Mesendoderm (in vitro differentiated cells): ENCODE measurements at regions not wholly inside any gene's neighbourhood (a gene's known extent, or its start where the extent isn't known, plus 50 kb on each side); places are given as distances from the start of the nearest gene placed in this dataset.
A peak's percentile ranks its signal among the peaks of the same experiment; 100 is the strongest.

ENCODE experiments used
- DNase-seq: peaks from one replicate; pipeline ENCODE4 v3.0.0; 2013
- H2AK5ac ChIP-seq: 2 replicates; pipeline ENCODE4 v1.6.1; 2013; ENCODE audit warnings: low read length, inconsistent platforms
- H2BK120ac ChIP-seq: 2 replicates; pipeline ENCODE4 v1.6.1; 2013; ENCODE audit warnings: low read depth, mild to moderate bottlenecking, low read length, moderate library complexity, mixed read lengths
- H2BK15ac ChIP-seq: replicated peaks from 2 replicates; pipeline ENCODE4 v1.6.1; 2013; ENCODE audit warnings: low read depth, mild to moderate bottlenecking, moderate library complexity
- H2BK5ac ChIP-seq: 2 replicates; pipeline ENCODE4 v1.6.1; 2013; ENCODE audit warnings: low read length, inconsistent platforms
- H3K18ac ChIP-seq: 2 replicates; pipeline ENCODE4 v1.6.1; 2013; ENCODE audit warnings: mild to moderate bottlenecking, low read length, mixed read lengths
- H3K23ac ChIP-seq: one replicate; pipeline ENCODE4 v1.6.1; 2013; ENCODE audit warnings: low read length
- H3K27ac ChIP-seq: 2 replicates; pipeline ENCODE4 v1.5.1; 2013; ENCODE audit warnings: low read depth, mild to moderate bottlenecking, inconsistent platforms, low read length, moderate library complexity
- H3K27me3 ChIP-seq: 2 replicates; pipeline ENCODE4 v1.6.1; 2013; ENCODE audit warnings: low read length, control low read depth, mild to moderate bottlenecking, inconsistent platforms; ENCODE audit not compliant: insufficient read depth, poor library complexity
- H3K36me3 ChIP-seq: 2 replicates; pipeline ENCODE4 v1.6.1; 2013; ENCODE audit warnings: low read length, inconsistent platforms; ENCODE audit not compliant: control insufficient read depth, insufficient read depth
- H3K4ac ChIP-seq: one replicate; pipeline ENCODE4 v1.6.1; 2013; ENCODE audit warnings: low read depth, mild to moderate bottlenecking, low read length, moderate library complexity
- H3K4me1 ChIP-seq: 2 replicates; pipeline ENCODE4 v1.6.1; 2013; ENCODE audit warnings: low read depth, low read length, inconsistent platforms; ENCODE audit not compliant: control insufficient read depth
- H3K4me2 ChIP-seq: 2 replicates; pipeline ENCODE4 v1.6.1; 2013; ENCODE audit warnings: low read length
- H3K4me3 ChIP-seq: 2 replicates; pipeline ENCODE4 v1.5.1; 2013; ENCODE audit warnings: mild to moderate bottlenecking, low read length
- H3K56ac ChIP-seq: one replicate; pipeline ENCODE4 v1.6.1; 2013; ENCODE audit warnings: low read length
- H3K79me1 ChIP-seq: 2 replicates; pipeline ENCODE4 v1.6.1; 2013; ENCODE audit warnings: low read length, inconsistent platforms
- H3K79me2 ChIP-seq: 2 replicates; pipeline ENCODE4 v1.6.1; 2013; ENCODE audit warnings: mild to moderate bottlenecking, low read length; ENCODE audit not compliant: control insufficient read depth, insufficient read depth
- H3K9ac ChIP-seq: 2 replicates; pipeline ENCODE4 v1.6.1; 2013; ENCODE audit warnings: low read length, inconsistent platforms
- H4K5ac ChIP-seq: one replicate; pipeline ENCODE4 v1.6.1; 2013; ENCODE audit warnings: low read length
- H4K8ac ChIP-seq: one replicate; pipeline ENCODE4 v1.6.1; 2013; ENCODE audit warnings: low read depth, mild to moderate bottlenecking, control low read depth, low read length, moderate library complexity
- WGBS: extraction: QIAGEN DNeasy Blood & Tissue Kit; methylation state at CpG from one replicate; pipeline ENCODE4 v1.1.7; 2013; ENCODE audit warnings: low lambda C conversion rate, missing lambda C conversion rate; ENCODE audit not compliant: insufficient coverage; ENCODE audit errors: extremely low coverage; 5-methylcytosine and 5-hydroxymethylcytosine counted together

DNA sequence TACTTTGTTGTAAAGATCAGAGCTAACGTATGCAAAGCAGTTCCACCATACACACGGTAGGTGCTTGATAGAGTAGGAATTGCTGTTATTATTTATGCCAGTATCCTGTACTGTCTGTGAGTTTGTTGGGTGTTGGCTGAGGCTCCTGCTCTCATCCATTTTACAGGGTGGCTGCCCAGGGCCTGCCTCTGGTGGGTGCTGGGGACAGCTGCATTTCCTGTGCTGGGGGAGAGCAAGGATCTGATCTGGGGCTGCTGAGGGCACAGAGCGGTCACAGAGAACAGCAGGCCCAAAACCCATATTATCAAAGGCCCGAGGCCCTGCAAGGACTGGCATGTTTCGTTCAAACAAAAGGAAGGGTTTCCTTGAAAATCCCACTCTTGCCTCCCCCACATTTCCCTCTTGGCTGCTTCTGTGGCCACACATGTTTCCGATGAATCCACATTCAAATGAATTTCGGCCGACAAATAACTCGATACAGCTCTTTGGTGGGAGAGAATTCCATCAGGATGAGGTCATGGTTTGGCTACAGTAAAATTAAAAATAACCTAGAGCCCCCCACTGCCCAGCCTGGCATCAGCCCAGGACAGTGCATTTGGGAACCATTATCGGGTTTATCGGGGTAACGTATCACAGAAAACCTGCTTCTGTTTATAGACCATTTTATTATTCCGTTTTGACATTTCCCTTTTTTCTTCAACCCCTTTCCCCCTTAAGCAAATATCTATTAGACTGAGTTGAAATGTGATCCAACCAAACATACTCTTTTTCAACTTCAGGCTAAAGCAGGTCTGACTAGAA lies 143.4 kb downstream of the CYRIA start:
- no peak overlapping the region for H2BK5ac ChIP-seq
- no peak overlapping the region for H3K23ac ChIP-seq
- H3K9ac ChIP-seq, result no peak overlapping the region
- no peaks in the 10 kb centered on the region for H3K79me2 ChIP-seq
- H2AK5ac ChIP-seq, result no peak overlapping the region
- H3K27me3 ChIP-seq, result no peaks in the 10 kb centered on the region
- H3K79me1 ChIP-seq, result no peaks in the 10 kb centered on the region
- H3K4me1 ChIP-seq, result no peaks in the 10 kb centered on the region
- no CpG with 5 or more reads among the region's 13 CpGs for whole genome bisulfite sequencing
- H3K4ac ChIP-seq, result no peak overlapping the region
- no peak overlapping the region for H2BK120ac ChIP-seq
- H3K27ac ChIP-seq, result no peak overlapping the region
- no peak for DNase-seq
- H2BK15ac ChIP-seq, result no peak overlapping the region
- no peak overlapping the region for H4K8ac ChIP-seq
- no peak overlapping the region for H3K4me3 ChIP-seq
- H3K4me2 ChIP-seq, result no peak overlapping the region
- no peaks in the 10 kb centered on the region for H3K36me3 ChIP-seq
- no peak overlapping the region for H3K56ac ChIP-seq
- H4K5ac ChIP-seq, result no peak overlapping the region
- H3K18ac ChIP-seq, result no peak overlapping the region

GRCh38 chr2:16520891-16521290 lies 144.7 kb downstream of the CYRIA start:
- Histone ChIP-seq H2BK15ac (no peak overlapping the region), H4K8ac (no peak overlapping the region)

GRCh38 chr2:16515696-16516095 lies 149.9 kb downstream of the CYRIA start:
- Histone ChIP-seq H3K4me3 (no peak overlapping the region), H3K23ac (no peak overlapping the region), H4K5ac (no peak overlapping the region), H3K9ac (no peak overlapping the region), H2BK15ac (no peak overlapping the region), H2BK120ac (no peak overlapping the region), H2AK5ac (no peak overlapping the region), H3K79me2 (no peaks in the 10 kb centered on the region), H3K56ac (no peak overlapping the region), H3K27ac (no peak overlapping the region), H2BK5ac (no peak overlapping the region), H3K27me3 (no peaks in the 10 kb centered on the region), H4K8ac (no peak overlapping the region), H3K4me2 (no peak overlapping the region), H3K36me3 (no peaks in the 10 kb centered on the region), H3K18ac (no peak overlapping the region), H3K4me1 (no peaks in the 10 kb centered on the region), H3K4ac (no peak overlapping the region), H3K79me1 (no peaks in the 10 kb centered on the region)
- peak; percentile 25 for DNase-seq
- no CpG with 5 or more reads among the region's 4 CpGs for WGBS

More at GRCh38 chr2:16520891-16521290, 144.7 kb downstream of the CYRIA start:
- H2BK5ac ChIP-seq, result no peak overlapping the region
- H4K5ac ChIP-seq, result no peak overlapping the region
- no peak overlapping the region for H3K23ac ChIP-seq
- H3K9ac ChIP-seq, result no peak overlapping the region
- H2BK120ac ChIP-seq, result no peak overlapping the region
- H3K27me3 ChIP-seq, result no peaks in the 10 kb centered on the region
- H3K27ac ChIP-seq, result no peak overlapping the region
- no peaks in the 10 kb centered on the region for H3K36me3 ChIP-seq
- no peak overlapping the region for H2AK5ac ChIP-seq
- no peak for DNase-seq
- H3K79me1 ChIP-seq, result no peaks in the 10 kb centered on the region
- no peak overlapping the region for H3K18ac ChIP-seq
- H3K4me1 ChIP-seq, result no peaks in the 10 kb centered on the region
- no CpG with 5 or more reads among the region's 1 CpG for WGBS
- no peak overlapping the region for H3K4me3 ChIP-seq
- H3K79me2 ChIP-seq, result no peaks in the 10 kb centered on the region
- H3K4me2 ChIP-seq, result no peak overlapping the region
- no peak overlapping the region for H3K56ac ChIP-seq
- H3K4ac ChIP-seq, result no peak overlapping the region

DNA sequence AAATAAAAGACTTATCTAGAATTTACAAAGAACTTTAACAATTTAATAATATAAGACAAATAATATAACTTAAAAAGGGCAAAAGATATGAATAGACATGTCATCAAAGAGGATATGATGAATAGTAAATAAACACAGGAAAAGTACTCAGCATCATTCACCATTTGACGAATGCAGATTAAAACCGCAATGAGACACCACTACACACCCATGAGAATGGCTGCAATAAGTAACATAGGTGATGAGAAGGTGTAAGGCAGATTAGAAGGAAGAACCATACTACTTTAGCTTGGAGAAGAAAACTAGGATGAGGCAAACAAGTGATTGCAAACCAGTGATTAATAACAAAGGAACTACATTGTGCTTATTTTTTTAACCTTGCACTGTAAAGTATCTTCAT lies 152.0 kb downstream of the CYRIA start:
- no peak for DNase-seq
- Histone ChIP-seq H2BK15ac (no peak overlapping the region), H3K18ac (no peak overlapping the region), H3K79me2 (no peaks in the 10 kb centered on the region), H3K36me3 (no peaks in the 10 kb centered on the region), H3K79me1 (no peaks in the 10 kb centered on the region), H3K56ac (no peak overlapping the region), H3K27me3 (no peaks in the 10 kb centered on the region), H3K4ac (no peak overlapping the region), H3K4me1 (no peaks in the 10 kb centered on the region), H3K27ac (no peak overlapping the region), H2BK120ac (no peak overlapping the region), H3K4me2 (no peak overlapping the region), H3K9ac (no peak overlapping the region), H4K5ac (no peak overlapping the region), H3K4me3 (no peak overlapping the region), H3K23ac (no peak overlapping the region), H2AK5ac (no peak overlapping the region), H2BK5ac (no peak overlapping the region), H4K8ac (no peak overlapping the region)
- no CpG with 5 or more reads among the region's 2 CpGs for WGBS

GRCh38 chr2:16511041-16511440 lies 154.6 kb downstream of the CYRIA start:
- no peaks in the 10 kb centered on the region for H3K27me3 ChIP-seq
- no peak overlapping the region for H4K5ac ChIP-seq

GRCh38 chr2:16509042-16509441 lies 156.6 kb downstream of the CYRIA start:
- Histone ChIP-seq H3K9ac (no peak overlapping the region), H3K56ac (no peak overlapping the region), H3K4ac (no peak overlapping the region), H4K8ac (no peak overlapping the region), H3K36me3 (no peaks in the 10 kb centered on the region), H3K79me2 (no peaks in the 10 kb centered on the region), H3K4me3 (no peak overlapping the region), H3K27me3 (no peaks in the 10 kb centered on the region), H3K79me1 (no peaks in the 10 kb centered on the region), H2BK120ac (no peak overlapping the region), H4K5ac (no peak overlapping the region), H3K4me2 (no peak overlapping the region), H3K4me1 (no peaks in the 10 kb centered on the region), H2BK15ac (no peak overlapping the region), H3K27ac (no peak overlapping the region), H2BK5ac (no peak overlapping the region), H3K18ac (no peak overlapping the region), H3K23ac (no peak overlapping the region), H2AK5ac (no peak overlapping the region)
- no peak for DNase-seq
- WGBS, result no CpG with 5 or more reads among the region's 3 CpGs

More at GRCh38 chr2:16511041-16511440, 154.6 kb downstream of the CYRIA start:
- H3K79me1 ChIP-seq, result no peaks in the 10 kb centered on the region
- no CpG with 5 or more reads among the region's 4 CpGs for WGBS
- no peak overlapping the region for H2BK15ac ChIP-seq
- no peaks in the 10 kb centered on the region for H3K4me1 ChIP-seq
- no peak overlapping the region for H2BK5ac ChIP-seq
- H3K4ac ChIP-seq, result no peak overlapping the region
- H3K27ac ChIP-seq, result no peak overlapping the region
- no peaks in the 10 kb centered on the region for H3K36me3 ChIP-seq
- no peak overlapping the region for H3K4me2 ChIP-seq
- DNase-seq, result no peak
- no peak overlapping the region for H2AK5ac ChIP-seq
- no peak overlapping the region for H3K56ac ChIP-seq
- no peak overlapping the region for H3K9ac ChIP-seq
- no peak overlapping the region for H3K18ac ChIP-seq
- H3K79me2 ChIP-seq, result no peaks in the 10 kb centered on the region
- no peak overlapping the region for H3K4me3 ChIP-seq
- H4K8ac ChIP-seq, result no peak overlapping the region
- no peak overlapping the region for H3K23ac ChIP-seq
- no peak overlapping the region for H2BK120ac ChIP-seq
